ENCODE measurements at regions not wholly inside any gene's neighbourhood (a gene's known extent, or its start where the extent isn't known, plus 50 kb on each side); places are given as distances from the start of the nearest gene placed in this dataset.

GRCh38 chr13:26474286-26474685 is 83.2 kb upstream of the WASF3 start:
- TF ChIP-seq CTCF (IDR thresholded peaks at IDR 0.05) (no peak), POLR2A (IDR thresholded peaks at IDR 0.05) (no peak)
- 64% methylated on average over 7 of the region's 11 CpGs for WGBS (ENCODE audit: insufficient coverage, low coverage, low lambda C conversion rate, missing lambda C conversion rate)
- Histone ChIP-seq H3K36me3 (no peaks in the 10 kb centered on the region), H3K4me3 (no peak overlapping the region), H3K9me3 (no peaks in the 10 kb centered on the region), H3K27ac (no peak overlapping the region), H3K27me3 (no peaks in the 10 kb centered on the region), H3K4me1 (no peaks in the 10 kb centered on the region)
- ATAC-seq (no peak), DNase-seq (no peak)
- intact Hi-C loops (cut with DNase I) = no loop called here

- Histone ChIP-seq H3K4me1 (no peaks in the 10 kb centered on the region), H3K36me3 (no peaks in the 10 kb centered on the region), H3K4me3 (no peak overlapping the region), H3K27me3 (no peaks in the 10 kb centered on the region), H3K27ac (peak overlapping the region in 1 of 3 donors; percentile 16), H3K9me3 (no peaks in the 10 kb centered on the region)
- intact Hi-C loops (cut with DNase I) = no loop called here
- TF ChIP-seq POLR2A (IDR thresholded peaks at IDR 0.05) (no peak), CTCF (IDR thresholded peaks at IDR 0.05) (no peak)
- ATAC-seq = no peak
- DNase-seq = no peak
- whole genome bisulfite sequencing (ENCODE audit: insufficient coverage, low coverage, low lambda C conversion rate, missing lambda C conversion rate) = 48% methylated on average over 4 of the region's 15 CpGs
Measured at GRCh38 chr13:26475176-26476110, 82.0 kb upstream of the WASF3 start.

- peak in 1 of 3 donors; percentile 50 for DNase-seq
- Histone ChIP-seq H3K9me3 (no peaks in the 10 kb centered on the region), H3K27me3 (no peaks in the 10 kb centered on the region), H3K4me3 (peak overlapping the region in 1 of 3 donors; percentile 32), H3K36me3 (no peaks in the 10 kb centered on the region), H3K4me1 (no peaks in the 10 kb centered on the region), H3K27ac (peak overlapping the region in 1 of 3 donors; percentile 16)
- TF ChIP-seq POLR2A (IDR thresholded peaks at IDR 0.05) (no peak), CTCF (IDR thresholded peaks at IDR 0.05) (no peak)
- ATAC-seq = peak in 3 of 4 donors; percentile 75 to 88 (median 78)
- WGBS (ENCODE audit: insufficient coverage, low coverage, low lambda C conversion rate, missing lambda C conversion rate) = no CpG with 5 or more reads among the region's 20 CpGs
- intact Hi-C loops (cut with DNase I) = no loop called here
Measured at GRCh38 chr13:26476111-26476781, 81.2 kb upstream of the WASF3 start.

- no peak for DNase-seq
- Histone ChIP-seq H3K27ac (peak overlapping the region in 1 of 3 donors; percentile 16), H3K36me3 (no peaks in the 10 kb centered on the region), H3K4me3 (no peak overlapping the region), H3K4me1 (no peaks in the 10 kb centered on the region), H3K9me3 (no peaks in the 10 kb centered on the region), H3K27me3 (no peaks in the 10 kb centered on the region)
- no CpG with 5 or more reads among the region's 3 CpGs for WGBS (ENCODE audit: insufficient coverage, low coverage, low lambda C conversion rate, missing lambda C conversion rate)
- no peak for TF ChIP-seq CTCF (IDR thresholded peaks at IDR 0.05)
- TF ChIP-seq POLR2A (IDR thresholded peaks at IDR 0.05) = no peak
- ATAC-seq = no peak
- intact Hi-C loops (cut with DNase I) = no loop called here
Measured at GRCh38 chr13:26476782-26477142, 80.7 kb upstream of the WASF3 start.

Data from right lobe of liver (tissue), 6 donors.